Stimulated activated CD8-positive, alpha-beta memory T cell treated with anti-CD3 and anti-CD28 coated beads, Interleukin-12 subunit alpha, Interleukin-12 subunit beta, amount 100 ng/mL, for 24 hours (primary cell): ENCODE measurements at regions not wholly inside any gene's neighbourhood (a gene's known extent, or its start where the extent isn't known, plus 50 kb on each side); places are given as distances from the start of the nearest gene placed in this dataset.
"Not testable (repeated sequence)": the region's sequence is repeated elsewhere in the genome, so short reads cannot be mapped to it uniquely, and the experiment has no call there.

Experiments
- DNase-seq: peaks from one replicate; pipeline ENCODE4 v3.0.0-alpha.2; 2020; ENCODE audit errors: extremely low read depth

GRCh38 chr11:81192516-81192915 is 1541.1 kb downstream of the FAM181B start:
- DNase-seq, result no peak

- no peak for DNase-seq
Measured at GRCh38 chr11:81190546-81190945, 1543.1 kb downstream of the FAM181B start.

- DNase-seq, result not testable (repeated sequence)
Measured at GRCh38 chr11:81187033-81187432, 1546.6 kb downstream of the FAM181B start.

GRCh38 chr11:81174646-81175330 is 1558.9 kb downstream of the FAM181B start:
- no peak for DNase-seq

GRCh38 chr11:81165164-81165563 is 1568.5 kb downstream of the FAM181B start:
- DNase-seq, result no peak

GRCh38 chr11:81159900-81160299 is 1573.8 kb downstream of the FAM181B start:
- no peak for DNase-seq

GRCh38 chr11:81135570-81135969 is 1598.1 kb downstream of the FAM181B start:
- no peak for DNase-seq

GRCh38 chr11:81129618-81130017 is 1604.0 kb downstream of the FAM181B start:
- DNase-seq, result no peak

GRCh38 chr11:81112718-81113117 is 1620.9 kb downstream of the FAM181B start:
- no peak for DNase-seq

- no peak for DNase-seq
Measured at GRCh38 chr11:81104051-81104450, 1629.6 kb downstream of the FAM181B start.

GRCh38 chr11:81098471-81098870 is 1635.2 kb downstream of the FAM181B start:
- no peak for DNase-seq

- no peak for DNase-seq
Measured at GRCh38 chr11:81092522-81092921, 1641.1 kb downstream of the FAM181B start.

- no peak for DNase-seq
Measured at GRCh38 chr11:81089242-81089641, 1644.4 kb downstream of the FAM181B start.

- no peak for DNase-seq
Measured at GRCh38 chr11:81080476-81080875, 1639.6 kb upstream of the TENM4 start.

GRCh38 chr11:81072273-81072672 is 1631.4 kb upstream of the TENM4 start:
- no peak for DNase-seq

GRCh38 chr11:81071606-81072005 is 1630.8 kb upstream of the TENM4 start:
- no peak for DNase-seq

- no peak for DNase-seq
Measured at GRCh38 chr11:81070948-81071347, 1630.1 kb upstream of the TENM4 start.

GRCh38 chr11:81059356-81059755 is 1618.5 kb upstream of the TENM4 start:
- DNase-seq, result no peak

GRCh38 chr11:81052344-81053158 is 1611.7 kb upstream of the TENM4 start:
- no peak for DNase-seq

GRCh38 chr11:81039916-81040524 is 1599.2 kb upstream of the TENM4 start:
- DNase-seq, result no peak

- DNase-seq, result no peak
Measured at GRCh38 chr11:81036168-81036870, 1595.5 kb upstream of the TENM4 start.
